AG04450 (cell line): ENCODE measurements at regions not wholly inside any gene's neighbourhood (a gene's known extent, or its start where the extent isn't known, plus 50 kb on each side); places are given as distances from the start of the nearest gene placed in this dataset.
A peak's percentile ranks its signal among the peaks of the same experiment; 100 is the strongest.

Experiments
- CTCF ChIA-PET: fragments of 300-600, 350-600 bp; formaldehyde crosslinking; extraction: SDS; loops from one replicate; lab custom pipeline; 2022; ENCODE audit warnings: antibody characterized with exemption, inconsistent platforms; lab: Charles Lee
- POLR2A ChIA-PET: fragments of 350-600 bp; formaldehyde crosslinking; extraction: SDS; loops from one replicate; lab custom pipeline; 2021; ENCODE audit warnings: antibody characterized with exemption, inconsistent platforms; lab: Yijun Ruan, JAX
- DNase-seq: peaks from one replicate; pipeline ENCODE4 v3.0.0-alpha.2; 2011; ENCODE audit warnings: low read depth, low spot score
- H3K27ac ChIP-seq: one replicate; pipeline ENCODE4 v1.5.1; 2012; ENCODE audit warnings: low read depth, low read length, control low read depth
- H3K27me3 ChIP-seq: one replicate; pipeline ENCODE4 v1.6.0; 2012; ENCODE audit warnings: low read length; ENCODE audit not compliant: control insufficient read depth, insufficient read depth
- H3K4me3 ChIP-seq: 2 replicates; pipeline ENCODE4 v1.5.1; 2011; ENCODE audit warnings: mild to moderate bottlenecking, low read depth, low read length, control low read depth
- H3K9me3 ChIP-seq: 2 replicates; pipeline ENCODE4 v1.5.1; 2012; ENCODE audit warnings: low read length; ENCODE audit not compliant: control insufficient read depth, insufficient read depth
- TF ChIP-seq, protein P1 (sequence below): IDR thresholded peaks from 2 replicates; pipeline ENCODE4 v1.5.1; 2011; ENCODE audit warnings: low read depth, low read length, control low read depth, inconsistent platforms

DNA sequence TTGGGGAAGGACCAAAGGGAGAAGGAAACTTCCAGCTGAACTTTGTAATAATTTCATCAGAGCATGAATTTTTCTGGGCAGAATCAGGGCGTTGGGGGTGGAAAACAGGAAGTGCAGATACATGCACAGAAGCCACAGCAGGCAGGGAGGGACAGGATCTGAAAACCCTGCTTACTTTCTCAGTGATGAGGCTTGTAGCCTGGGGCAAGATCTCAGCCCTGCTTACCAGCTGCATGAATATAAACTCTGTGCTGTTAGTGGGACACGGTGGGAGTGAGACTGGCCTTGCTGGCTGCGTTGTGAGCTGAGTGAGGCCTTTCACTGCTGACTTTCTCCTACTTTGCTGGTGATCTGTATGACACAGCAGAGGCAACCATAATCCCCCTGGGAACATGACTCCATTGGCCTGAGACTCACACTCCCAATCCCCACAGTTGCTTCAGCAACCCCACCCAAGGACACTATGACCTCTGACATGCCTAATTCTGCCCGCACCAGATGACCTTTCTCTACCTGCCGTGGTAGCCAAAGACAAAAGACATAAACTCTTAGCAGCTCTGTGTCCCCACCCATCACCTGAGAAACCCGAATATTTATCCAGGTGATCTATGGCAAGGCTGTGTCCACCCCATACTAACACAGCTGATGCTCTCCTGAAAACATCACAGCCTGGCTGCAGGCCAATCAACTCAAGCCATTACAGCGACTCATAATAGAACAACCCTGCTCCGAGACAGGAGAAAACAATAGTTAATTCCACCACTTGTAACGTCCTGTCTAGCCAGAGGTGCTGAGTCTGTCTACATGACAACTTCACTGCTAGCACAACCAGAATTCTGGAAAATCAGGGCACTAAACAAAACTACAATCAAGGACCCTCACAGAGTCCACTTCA lies 190.7 kb upstream of the CHRM2 start:
- DNase-seq = no peak
- ChIA-PET CTCF (interaction anchor here (0.7 to 0.8 kb wide), 4 partner anchors 9 to 78 kb away, joined by 3 to 4 read pairs (median 3); no protein-coding TSS in a partner anchor), POLR2A (no interaction called here)
- no peak overlapping the region for H3K4me3 ChIP-seq
- no peaks in the 10 kb centered on the region for H3K27me3 ChIP-seq
- peak overlapping the region; percentile 24 for H3K27ac ChIP-seq
- TF ChIP-seq, protein P1, sequence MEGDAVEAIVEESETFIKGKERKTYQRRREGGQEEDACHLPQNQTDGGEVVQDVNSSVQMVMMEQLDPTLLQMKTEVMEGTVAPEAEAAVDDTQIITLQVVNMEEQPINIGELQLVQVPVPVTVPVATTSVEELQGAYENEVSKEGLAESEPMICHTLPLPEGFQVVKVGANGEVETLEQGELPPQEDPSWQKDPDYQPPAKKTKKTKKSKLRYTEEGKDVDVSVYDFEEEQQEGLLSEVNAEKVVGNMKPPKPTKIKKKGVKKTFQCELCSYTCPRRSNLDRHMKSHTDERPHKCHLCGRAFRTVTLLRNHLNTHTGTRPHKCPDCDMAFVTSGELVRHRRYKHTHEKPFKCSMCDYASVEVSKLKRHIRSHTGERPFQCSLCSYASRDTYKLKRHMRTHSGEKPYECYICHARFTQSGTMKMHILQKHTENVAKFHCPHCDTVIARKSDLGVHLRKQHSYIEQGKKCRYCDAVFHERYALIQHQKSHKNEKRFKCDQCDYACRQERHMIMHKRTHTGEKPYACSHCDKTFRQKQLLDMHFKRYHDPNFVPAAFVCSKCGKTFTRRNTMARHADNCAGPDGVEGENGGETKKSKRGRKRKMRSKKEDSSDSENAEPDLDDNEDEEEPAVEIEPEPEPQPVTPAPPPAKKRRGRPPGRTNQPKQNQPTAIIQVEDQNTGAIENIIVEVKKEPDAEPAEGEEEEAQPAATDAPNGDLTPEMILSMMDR = no peak
- no peaks in the 10 kb centered on the region for H3K9me3 ChIP-seq

DNA sequence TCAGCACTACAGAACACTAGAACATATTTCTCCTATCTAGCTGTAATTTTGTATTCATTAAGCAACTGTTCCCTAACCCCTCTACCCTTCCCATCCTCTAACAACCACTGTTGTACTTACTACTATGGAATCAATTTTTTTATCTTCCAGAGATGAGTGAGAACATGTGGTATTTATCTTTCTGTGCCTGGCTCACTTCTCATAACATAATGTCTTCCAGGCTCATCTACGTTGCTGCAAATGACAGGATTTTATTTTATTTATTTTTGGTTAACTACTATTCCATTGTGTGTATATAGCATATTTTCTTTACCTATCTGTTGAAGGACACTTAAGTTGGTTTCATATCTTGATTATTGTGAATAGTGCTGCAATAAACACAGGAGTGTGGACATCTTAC lies 200.9 kb upstream of the CHRM2 start:
- Histone ChIP-seq H3K27ac (no peak overlapping the region), H3K4me3 (no peak overlapping the region), H3K9me3 (no peaks in the 10 kb centered on the region), H3K27me3 (no peaks in the 10 kb centered on the region)
- CTCF ChIA-PET = no interaction called here
- TF ChIP-seq, protein P1 = no peak
- no peak for DNase-seq
- POLR2A ChIA-PET = no interaction called here

DNA sequence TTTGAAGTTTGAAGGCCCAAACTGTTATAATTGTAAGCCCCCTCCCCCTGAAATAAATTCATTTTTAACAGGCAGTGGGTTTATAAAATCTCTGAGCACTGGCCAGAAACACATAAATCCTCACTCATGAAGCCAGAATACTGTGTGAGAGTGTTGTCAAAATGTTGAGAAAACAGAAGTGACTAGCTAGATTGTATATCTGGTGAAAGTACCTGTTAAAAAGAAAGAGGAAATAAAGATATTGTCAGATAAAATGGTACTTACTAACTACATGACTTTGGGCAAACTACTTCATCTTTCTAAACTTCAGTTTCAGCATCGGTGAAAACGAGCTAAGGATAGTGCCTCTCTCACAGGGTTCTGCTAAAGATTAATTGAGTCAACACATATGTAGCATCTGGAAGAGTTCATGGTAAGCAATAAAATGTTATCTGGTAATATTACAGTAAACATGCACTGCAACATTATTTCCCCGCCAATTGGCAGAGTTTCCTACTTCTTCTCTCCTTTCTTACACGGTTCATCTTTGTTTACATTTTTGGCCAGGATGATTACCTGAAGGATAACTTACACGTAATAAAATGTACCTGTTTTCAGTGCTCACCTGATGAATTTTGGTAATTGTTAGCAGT lies 202.5 kb upstream of the CHRM2 start:
- ChIA-PET POLR2A (no interaction called here), CTCF (interaction anchor here (1.1 kb wide), 1 partner anchor 21 kb away, joined by 6 read pairs; no protein-coding TSS in a partner anchor)
- TF ChIP-seq, protein P1 = no peak
- Histone ChIP-seq H3K27me3 (no peaks in the 10 kb centered on the region), H3K4me3 (no peak overlapping the region), H3K27ac (no peak overlapping the region), H3K9me3 (no peaks in the 10 kb centered on the region)
- DNase-seq = no peak

DNA sequence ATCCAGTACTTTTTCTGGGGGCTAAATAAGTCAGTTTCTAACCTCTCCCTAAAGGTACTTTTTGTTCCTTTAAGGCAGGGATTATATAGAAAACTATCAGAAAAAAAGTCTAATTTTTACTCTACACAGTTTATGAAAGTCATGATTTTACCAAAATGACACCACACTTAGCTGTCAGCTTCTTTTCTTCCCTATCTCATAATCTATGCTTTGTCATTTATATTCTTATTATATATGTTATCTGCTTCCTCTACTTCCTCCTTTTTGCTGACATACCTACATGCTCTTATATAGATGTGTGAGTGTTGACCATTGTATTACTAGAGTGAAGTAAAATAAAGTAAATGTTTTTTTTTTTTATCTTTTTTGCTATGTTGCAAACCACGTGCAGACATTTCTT lies 203.9 kb upstream of the CHRM2 start:
- H3K9me3 ChIP-seq = no peaks in the 10 kb centered on the region
- ChIA-PET POLR2A (no interaction called here), CTCF (interaction anchor here (0.7 to 1.8 kb wide), 2 partner anchors 23 to 172 kb away, joined by 3 to 6 read pairs; no protein-coding TSS in a partner anchor)
- TF ChIP-seq, protein P1 = no peak
- H3K4me3 ChIP-seq = no peak overlapping the region
- no peaks in the 10 kb centered on the region for H3K27me3 ChIP-seq
- no peak for DNase-seq
- no peak overlapping the region for H3K27ac ChIP-seq
